Fibroblast of villous mesenchyme (primary cell): ENCODE measurements at regions not wholly inside any gene's neighbourhood (a gene's known extent, or its start where the extent isn't known, plus 50 kb on each side); places are given as distances from the start of the nearest gene placed in this dataset.
"Not testable (repeated sequence)": the region's sequence is repeated elsewhere in the genome, so short reads cannot be mapped to it uniquely, and the experiment has no call there.

Experiments used
- DNase-seq: peaks from one replicate; pipeline ENCODE4 v3.0.0-alpha.2; 2010; ENCODE audit warnings: low read depth
- H3K4me3 ChIP-seq: 2 replicates; pipeline ENCODE4 v1.5.1; 2011; ENCODE audit warnings: low read depth, mild to moderate bottlenecking, low read length
- CTCF ChIP-seq: IDR thresholded peaks from 2 replicates; pipeline ENCODE4 v1.5.1; 2012; ENCODE audit warnings: low read depth, mild to moderate bottlenecking, low read length; ENCODE audit not compliant: insufficient read depth

GRCh38 chr3:145017959-145018358 lies 1046.3 kb downstream of the DIPK2A start:
- no peak overlapping the region for H3K4me3 ChIP-seq
- no peak for TF ChIP-seq CTCF
- DNase-seq = peak; percentile 37

GRCh38 chr3:145022447-145022846 lies 1050.8 kb downstream of the DIPK2A start:
- no peak for TF ChIP-seq CTCF
- DNase-seq = no peak
- H3K4me3 ChIP-seq = no peak overlapping the region

GRCh38 chr3:145024700-145025099 lies 1053.1 kb downstream of the DIPK2A start:
- DNase-seq = no peak
- H3K4me3 ChIP-seq = no peak overlapping the region
- TF ChIP-seq CTCF = no peak

GRCh38 chr3:145027186-145027585 lies 1055.6 kb downstream of the DIPK2A start:
- DNase-seq = not testable (repeated sequence)

GRCh38 chr3:145032791-145033190 lies 1061.2 kb downstream of the DIPK2A start:
- no peak for TF ChIP-seq CTCF
- H3K4me3 ChIP-seq = no peak overlapping the region
- DNase-seq = no peak

More at GRCh38 chr3:145027186-145027585, 1055.6 kb downstream of the DIPK2A start:
- not testable (repeated sequence) for H3K4me3 ChIP-seq

- H3K4me3 ChIP-seq = no peak overlapping the region
- no peak for TF ChIP-seq CTCF
- DNase-seq = no peak
Observed at GRCh38 chr3:145035682-145036081, 1064.1 kb downstream of the DIPK2A start.

- H3K4me3 ChIP-seq, DNase-seq: not testable (repeated sequence)
Observed at GRCh38 chr3:145054055-145054454, 1082.4 kb downstream of the DIPK2A start.

GRCh38 chr3:145055375-145056076 lies 1083.9 kb downstream of the DIPK2A start:
- TF ChIP-seq CTCF = no peak

More at GRCh38 chr3:145055375-145056076, 1083.9 kb downstream of the DIPK2A start:
- H3K4me3 ChIP-seq = no peak overlapping the region
- no peak for DNase-seq
